ENCODE measurements at regions not wholly inside any gene's neighbourhood (a gene's known extent, or its start where the extent isn't known, plus 50 kb on each side); places are given as distances from the start of the nearest gene placed in this dataset.

DNA sequence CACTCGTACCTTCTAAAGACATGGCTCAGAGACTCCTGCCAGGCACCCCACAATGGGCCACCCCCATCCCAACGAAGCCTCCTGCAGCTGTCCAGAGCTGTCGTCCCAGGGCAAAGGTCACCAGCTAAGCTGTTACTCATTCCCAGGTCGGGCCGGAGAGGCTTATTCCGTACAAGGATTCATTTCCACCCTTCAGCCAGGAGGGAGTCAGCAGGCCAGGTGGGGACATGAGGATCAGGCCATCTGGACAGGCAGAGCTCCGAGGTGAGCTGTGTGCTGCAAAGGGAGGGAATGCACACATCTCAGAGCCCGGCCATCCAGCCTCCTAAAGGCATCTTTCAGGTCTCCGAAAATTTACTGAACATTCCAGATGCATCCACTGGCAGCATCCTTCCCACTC lies 63.9 kb upstream of the NANOS1 start:
- TF ChIP-seq, protein P1, sequence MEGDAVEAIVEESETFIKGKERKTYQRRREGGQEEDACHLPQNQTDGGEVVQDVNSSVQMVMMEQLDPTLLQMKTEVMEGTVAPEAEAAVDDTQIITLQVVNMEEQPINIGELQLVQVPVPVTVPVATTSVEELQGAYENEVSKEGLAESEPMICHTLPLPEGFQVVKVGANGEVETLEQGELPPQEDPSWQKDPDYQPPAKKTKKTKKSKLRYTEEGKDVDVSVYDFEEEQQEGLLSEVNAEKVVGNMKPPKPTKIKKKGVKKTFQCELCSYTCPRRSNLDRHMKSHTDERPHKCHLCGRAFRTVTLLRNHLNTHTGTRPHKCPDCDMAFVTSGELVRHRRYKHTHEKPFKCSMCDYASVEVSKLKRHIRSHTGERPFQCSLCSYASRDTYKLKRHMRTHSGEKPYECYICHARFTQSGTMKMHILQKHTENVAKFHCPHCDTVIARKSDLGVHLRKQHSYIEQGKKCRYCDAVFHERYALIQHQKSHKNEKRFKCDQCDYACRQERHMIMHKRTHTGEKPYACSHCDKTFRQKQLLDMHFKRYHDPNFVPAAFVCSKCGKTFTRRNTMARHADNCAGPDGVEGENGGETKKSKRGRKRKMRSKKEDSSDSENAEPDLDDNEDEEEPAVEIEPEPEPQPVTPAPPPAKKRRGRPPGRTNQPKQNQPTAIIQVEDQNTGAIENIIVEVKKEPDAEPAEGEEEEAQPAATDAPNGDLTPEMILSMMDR (IDR thresholded peaks at IDR 0.05), result no peak
- no peak for TF ChIP-seq POLR2AphosphoS5 (IDR thresholded peaks at IDR 0.05)
